Esophagus muscularis mucosa (tissue), 4 donors: ENCODE measurements at regions not wholly inside any gene's neighbourhood (a gene's known extent, or its start where the extent isn't known, plus 50 kb on each side); places are given as distances from the start of the nearest gene placed in this dataset.
"Not testable (repeated sequence)": the region's sequence is repeated elsewhere in the genome, so short reads cannot be mapped to it uniquely, and the experiment has no call there.

ENCODE experiments used
- CTCF ChIP-seq, 3 experiments: fragments of 200-600 bp in 2 of 3; fragments of 450-650 bp in 1 of 3; sonication (generic) in 2 of 3; IDR thresholded peaks; one replicate each; pipeline ENCODE4 v1.5.1; 2017 to 2019; ENCODE audit warnings: antibody characterized with exemption in 3 of 3, mild to moderate bottlenecking in 2 of 3, moderate library complexity in 1 of 3
- EP300 ChIP-seq: sonication (generic); formaldehyde crosslinking; IDR thresholded peaks from one replicate; pipeline ENCODE4 v1.6.1; 2017; ENCODE audit warnings: antibody characterized with exemption
- POLR2A ChIP-seq: fragments of 450-650 bp; IDR thresholded peaks from one replicate; pipeline ENCODE4 v1.6.1; 2017; ENCODE audit warnings: antibody characterized with exemption, moderate library complexity, mild to moderate bottlenecking, low read depth
- POLR2AphosphoS5 ChIP-seq, 2 donors: sonication (generic); formaldehyde crosslinking; IDR thresholded peaks; one replicate each; pipeline ENCODE4 v1.6.1; 2017; ENCODE audit warnings: antibody characterized with exemption in 2 of 2

GRCh38 chr20:36083200-36083599 lies 71.3 kb upstream of the EPB41L1 start:
- TF ChIP-seq POLR2AphosphoS5 (IDR thresholded peaks at IDR 0.05); CTCF (IDR thresholded peaks at IDR 0.05); POLR2A; EP300: not testable (repeated sequence)
